GM20431 (cell line): ENCODE measurements at regions not wholly inside any gene's neighbourhood (a gene's known extent, or its start where the extent isn't known, plus 50 kb on each side); places are given as distances from the start of the nearest gene placed in this dataset.

Experiments used
- in situ Hi-C: fragments of 300-500 bp; cut with MseI, MboI; formaldehyde crosslinking; loops from one replicate; pipeline ENCODE4 v1.15.0; 2020; ENCODE audit warnings: low sequenced_read_pairs; ENCODE audit not compliant: unreplicated experiment

DNA sequence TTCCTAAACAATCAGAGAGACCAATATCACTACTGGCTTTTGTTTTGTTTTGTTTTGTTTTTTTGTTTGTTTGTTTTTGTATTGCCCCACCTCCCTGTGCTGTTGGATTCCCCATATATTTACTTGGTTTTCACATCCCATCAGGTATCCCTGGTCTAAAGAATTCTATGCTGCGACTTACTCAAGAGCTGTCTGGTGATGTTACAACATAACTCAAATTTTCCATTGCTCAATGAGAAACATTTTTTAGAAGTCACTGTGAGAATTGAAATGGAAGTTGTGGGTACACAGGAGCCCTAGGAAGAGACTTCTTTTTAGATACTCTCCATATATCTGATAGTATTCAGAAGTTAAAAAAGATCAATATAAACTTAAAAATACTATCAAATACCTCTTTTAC is 181.4 kb downstream of the KLF5 start:
- in situ Hi-C loops: no loop called here

DNA sequence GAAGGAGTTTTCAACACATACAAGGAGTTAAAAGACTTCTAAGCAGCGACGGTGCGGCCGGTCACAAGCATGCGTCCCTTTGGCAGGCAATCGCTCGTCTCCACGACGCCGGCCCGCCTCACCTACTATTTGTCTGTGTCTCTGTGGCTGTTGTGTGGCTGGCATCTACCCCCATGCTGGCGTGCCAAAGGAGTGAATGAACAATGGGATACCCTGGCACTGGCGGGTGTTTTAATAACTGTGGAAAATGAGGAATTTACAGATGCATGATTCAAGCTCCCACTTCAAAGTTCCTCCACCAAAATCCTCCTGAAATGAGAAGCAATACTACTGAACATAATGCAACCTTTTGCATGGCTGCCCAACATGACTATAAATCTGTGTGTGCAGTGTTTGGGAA is 176.6 kb downstream of the KLF5 start:
- in situ Hi-C loops: no loop called here

DNA sequence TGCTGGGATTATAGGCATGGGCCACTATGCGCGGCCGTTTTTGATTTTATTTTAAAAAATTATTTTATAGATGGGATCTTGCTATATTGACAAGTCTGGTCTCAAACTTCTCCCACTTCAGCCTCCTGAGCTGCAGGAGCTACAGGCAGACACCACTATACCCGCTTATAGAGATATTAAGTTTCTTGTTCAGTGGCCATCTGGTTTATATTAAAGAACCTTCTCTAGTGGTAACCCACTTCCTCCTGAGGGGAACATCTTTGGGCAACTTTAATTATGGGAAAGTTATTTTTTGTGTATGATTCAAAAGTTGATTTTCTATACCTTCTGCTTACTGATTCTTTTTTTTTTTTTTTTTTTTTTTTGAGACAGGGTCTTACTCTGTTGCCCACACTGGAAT is 172.7 kb downstream of the KLF5 start:
- in situ Hi-C loops: no loop called here

DNA sequence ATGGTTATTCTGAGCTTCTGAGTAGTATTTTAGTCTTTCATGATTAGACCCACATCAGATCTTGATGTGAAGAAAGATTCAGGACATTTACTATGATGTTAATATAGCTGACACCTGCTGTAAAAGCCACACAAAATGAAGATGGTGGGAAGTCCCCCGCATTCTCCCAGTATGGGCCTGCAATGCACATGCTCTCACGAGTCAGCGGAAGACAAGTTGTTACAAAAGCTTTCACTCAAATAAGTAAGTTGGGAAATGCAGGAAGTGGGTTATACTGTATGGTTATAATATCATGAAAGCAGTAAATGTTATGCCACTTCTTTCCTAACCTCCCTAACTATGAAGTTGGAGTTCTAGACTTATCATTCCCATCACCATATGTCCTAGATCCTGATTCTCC is 171.9 kb downstream of the KLF5 start:
- in situ Hi-C loops: no loop called here

DNA sequence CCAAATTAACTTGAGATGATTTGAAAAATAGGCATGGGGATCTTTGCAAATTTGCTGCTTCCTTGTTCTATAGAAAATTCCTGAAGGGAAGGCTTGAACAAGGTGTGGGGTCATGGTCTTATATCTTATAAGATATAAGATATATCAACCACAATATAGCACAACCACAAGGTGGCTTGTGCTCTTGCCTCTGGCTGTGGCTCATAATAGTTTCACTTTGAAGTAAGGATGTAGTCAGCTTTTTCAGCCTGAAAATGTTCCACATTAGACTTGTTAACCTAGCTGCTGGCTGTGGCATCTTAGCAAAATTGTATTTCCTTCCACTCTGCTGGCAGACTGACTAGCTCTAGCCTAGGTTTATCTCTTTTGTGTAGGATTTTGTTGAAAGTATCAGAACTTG is 169.7 kb downstream of the KLF5 start:
- in situ Hi-C loops: no loop called here

DNA sequence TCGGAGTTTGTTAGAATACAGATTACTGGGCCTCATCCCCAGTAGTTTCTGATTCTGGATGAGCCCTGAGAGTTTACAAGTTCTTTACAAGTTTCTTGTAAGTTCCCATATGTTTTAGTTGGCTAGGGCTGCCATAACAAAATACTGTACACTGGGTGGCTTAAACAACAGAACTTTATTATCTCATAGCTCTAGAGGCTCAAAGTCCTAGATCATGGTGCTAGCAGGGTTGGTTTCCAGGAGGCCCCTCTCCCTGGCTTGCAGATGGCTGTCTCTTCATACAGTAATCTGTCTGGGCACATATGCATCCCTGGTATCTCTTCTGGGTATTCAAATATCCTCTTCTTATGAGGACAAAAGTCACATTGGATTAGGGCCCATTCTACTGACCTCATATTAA is 167.2 kb downstream of the KLF5 start:
- in situ Hi-C loops: no loop called here

DNA sequence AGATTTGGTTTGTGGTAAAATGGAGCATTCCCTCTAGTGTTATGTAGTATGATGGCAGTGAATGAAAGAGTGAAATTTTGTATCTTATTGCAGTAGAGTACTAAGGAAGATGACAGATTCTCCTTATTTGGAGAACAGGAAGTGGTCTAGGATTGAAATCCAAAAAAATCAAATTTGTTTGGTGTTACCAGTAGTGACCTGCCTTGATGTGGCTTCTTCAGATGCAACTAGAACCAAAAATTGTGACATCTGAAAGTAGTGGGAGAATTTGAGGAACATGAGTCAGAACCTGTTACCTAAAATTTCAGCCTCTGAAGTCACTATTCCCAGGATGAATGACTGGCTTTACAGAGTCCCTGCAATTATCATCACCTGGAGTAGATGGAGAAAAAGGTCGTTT is 165.9 kb downstream of the KLF5 start:
- in situ Hi-C loops: no loop called here

- in situ Hi-C loops: no loop called here
These were observed 164.6 kb downstream of the KLF5 start for GRCh38 chr13:73223372-73223781.

GRCh38 chr13:73222627-73223305 is 164.0 kb downstream of the KLF5 start:
- in situ Hi-C loops: no loop called here

DNA sequence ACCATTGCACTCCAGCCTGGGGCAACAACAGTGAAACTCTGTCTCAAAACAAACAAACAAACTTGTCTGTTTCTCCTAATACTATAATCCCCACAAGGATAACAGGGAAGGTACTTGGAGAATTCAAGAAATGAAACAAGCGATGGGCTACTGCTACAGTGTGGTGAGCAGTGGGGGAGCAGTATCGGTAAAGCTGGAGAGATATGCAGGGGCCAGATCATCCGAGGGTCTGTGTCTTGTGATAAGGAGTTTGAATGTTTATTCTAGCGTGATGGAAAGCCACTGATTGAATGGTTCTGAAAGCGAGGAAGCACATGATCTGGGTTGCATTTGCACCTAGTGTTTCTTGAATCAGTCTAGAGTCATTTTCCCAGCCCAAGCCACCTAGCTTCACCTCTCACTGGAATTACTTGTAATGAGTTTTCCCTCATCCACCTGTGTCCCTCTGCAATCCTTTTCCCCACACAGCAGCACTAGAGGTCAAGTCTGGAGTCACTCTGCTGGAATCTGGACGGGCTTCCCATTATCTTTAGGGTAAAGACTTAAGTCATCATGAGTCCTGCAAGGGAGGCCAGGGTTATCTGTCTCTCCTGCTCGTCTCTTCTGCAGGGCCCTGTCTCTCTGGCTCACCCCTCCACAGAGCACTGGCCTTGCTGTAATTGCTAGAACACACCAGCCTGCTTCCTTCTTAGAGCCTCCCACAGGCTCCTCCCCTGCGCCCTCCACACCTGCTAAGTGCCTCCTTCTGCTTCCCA is 162.3 kb downstream of the KLF5 start:
- in situ Hi-C loops: no loop called here

- in situ Hi-C loops: no loop called here
These were observed 159.4 kb downstream of the KLF5 start for GRCh38 chr13:73218181-73218580.

- in situ Hi-C loops: no loop called here
These were observed 157.6 kb downstream of the KLF5 start for GRCh38 chr13:73216381-73216831.

DNA sequence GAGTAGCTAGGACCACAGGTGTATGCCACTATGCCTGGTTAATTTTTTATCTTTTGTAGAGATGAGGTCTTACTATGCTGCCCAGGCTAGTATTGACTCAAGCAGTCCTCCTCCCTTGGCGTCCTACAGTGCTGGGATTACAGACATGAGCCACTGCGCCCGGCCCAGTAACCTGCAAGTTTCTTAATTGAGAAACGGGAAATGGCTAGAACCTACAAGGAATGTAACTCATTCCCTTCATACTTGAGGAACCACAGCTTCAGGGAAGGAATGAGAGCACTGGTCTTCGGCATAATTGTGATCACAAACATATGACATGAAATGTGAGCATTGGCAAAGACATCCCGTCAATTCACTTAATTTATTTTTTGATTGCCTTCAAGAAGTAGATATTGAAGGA is 157.0 kb downstream of the KLF5 start:
- in situ Hi-C loops: no loop called here

DNA sequence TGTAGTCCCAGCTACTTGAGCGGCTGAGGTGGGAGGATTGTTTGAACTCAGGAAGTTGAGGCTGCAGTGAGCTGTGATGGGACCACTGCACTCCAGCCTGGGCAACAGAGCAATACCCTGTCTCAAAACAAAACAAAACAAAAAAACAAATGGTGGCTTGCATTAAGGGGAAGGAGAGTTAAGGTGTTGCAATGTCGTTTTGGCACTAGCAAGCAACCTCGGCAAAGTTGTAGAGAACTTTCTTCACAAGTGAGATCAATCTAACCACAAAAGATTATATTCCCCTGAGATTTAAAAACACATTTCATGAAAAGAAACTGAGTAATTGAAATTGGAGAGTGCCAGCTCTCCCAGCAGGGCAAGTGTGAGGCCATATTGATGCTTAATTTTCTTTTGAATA is 153.7 kb downstream of the KLF5 start:
- in situ Hi-C loops: no loop called here

GRCh38 chr13:73210218-73210883 is 151.5 kb downstream of the KLF5 start:
- in situ Hi-C loops: no loop called here

GRCh38 chr13:73204952-73205351 is 146.1 kb downstream of the KLF5 start:
- in situ Hi-C loops: no loop called here

DNA sequence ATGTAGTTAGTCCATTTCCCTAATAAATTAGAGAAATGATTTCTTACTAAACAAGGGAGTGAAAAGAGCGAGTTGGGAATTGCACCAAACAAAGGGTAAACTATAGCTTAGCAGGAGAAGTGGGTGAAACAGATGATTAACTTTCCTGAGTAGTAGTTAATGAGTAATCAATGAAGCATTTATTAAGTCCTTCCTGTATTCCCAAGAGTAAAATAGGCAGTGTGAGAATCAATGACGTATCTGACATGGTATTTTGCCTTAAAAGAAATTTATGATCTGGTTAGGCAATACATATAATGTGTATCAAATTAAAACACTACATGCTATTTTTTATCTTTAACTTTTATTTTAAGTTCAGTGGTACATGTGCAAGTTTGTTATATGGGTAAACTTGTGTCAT is 142.8 kb downstream of the KLF5 start:
- in situ Hi-C loops: no loop called here

GRCh38 chr13:73198991-73199411 is 140.2 kb downstream of the KLF5 start:
- in situ Hi-C loops: no loop called here

- in situ Hi-C loops: no loop called here
These were observed 136.3 kb downstream of the KLF5 start for GRCh38 chr13:73195091-73195490.

DNA sequence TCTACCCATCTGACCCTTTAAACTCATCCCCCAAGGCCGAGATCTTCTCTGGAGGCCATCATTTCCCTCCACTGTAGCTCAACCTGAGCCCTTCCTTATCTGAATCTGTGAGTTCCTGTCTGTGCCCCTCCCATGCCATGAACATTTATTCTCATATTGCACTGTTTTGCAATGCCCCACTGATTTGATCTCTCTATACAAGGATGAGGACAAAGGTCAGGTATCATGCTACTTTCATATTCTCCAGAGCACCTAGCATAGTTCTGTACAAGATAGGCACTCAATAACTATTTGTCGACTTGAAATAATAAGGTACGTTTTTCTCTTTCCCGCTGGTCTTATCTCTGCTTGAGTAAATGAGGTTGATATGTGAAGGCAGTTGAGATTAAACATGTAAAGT is 135.5 kb downstream of the KLF5 start:
- in situ Hi-C loops: no loop called here

- in situ Hi-C loops: no loop called here
These were observed 134.7 kb downstream of the KLF5 start for GRCh38 chr13:73193554-73193953.
